T-helper 1 cell (primary cell): ENCODE measurements at regions not wholly inside any gene's neighbourhood (a gene's known extent, or its start where the extent isn't known, plus 50 kb on each side); places are given as distances from the start of the nearest gene placed in this dataset.

Experiments
- DNase-seq, 5 donors: peaks; one replicate each; pipeline ENCODE4 v3.0.0-alpha.2; 2012 to 2020

GRCh38 chr2:156083763-156084493, 248.6 kb downstream of the NR4A2 start:
- DNase-seq, result no peak

GRCh38 chr2:156079845-156080244, 252.7 kb downstream of the NR4A2 start:
- DNase-seq, result no peak

- no peak for DNase-seq
Measured at GRCh38 chr2:156077041-156077742, 255.3 kb downstream of the NR4A2 start.

GRCh38 chr2:156065912-156066311, 266.6 kb downstream of the NR4A2 start:
- DNase-seq, result no peak

- DNase-seq, result no peak
Measured at GRCh38 chr2:156064540-156064939, 268.0 kb downstream of the NR4A2 start.

- no peak for DNase-seq
Measured at GRCh38 chr2:156057647-156058046, 274.9 kb downstream of the NR4A2 start.

GRCh38 chr2:156054983-156055382, 277.5 kb downstream of the NR4A2 start:
- no peak for DNase-seq

- no peak for DNase-seq
Measured at GRCh38 chr2:156046900-156047299, 285.6 kb downstream of the NR4A2 start.

- no peak for DNase-seq
Measured at GRCh38 chr2:156042895-156043294, 289.6 kb downstream of the NR4A2 start.

GRCh38 chr2:156038021-156038420, 294.5 kb downstream of the NR4A2 start:
- DNase-seq, result no peak

- DNase-seq, result no peak
Measured at GRCh38 chr2:156037482-156037881, 295.0 kb downstream of the NR4A2 start.

GRCh38 chr2:156031121-156031520, 301.4 kb downstream of the NR4A2 start:
- DNase-seq, result no peak

- DNase-seq, result no peak
Measured at GRCh38 chr2:156023229-156023869, 309.2 kb downstream of the NR4A2 start.

- no peak for DNase-seq
Measured at GRCh38 chr2:156021146-156022040, 311.1 kb downstream of the NR4A2 start.

GRCh38 chr2:156019341-156019740, 313.2 kb downstream of the NR4A2 start:
- DNase-seq, result no peak

- no peak for DNase-seq
Measured at GRCh38 chr2:156017341-156017885, 315.1 kb downstream of the NR4A2 start.

GRCh38 chr2:156009293-156009692, 323.2 kb downstream of the NR4A2 start:
- no peak for DNase-seq

- DNase-seq, result no peak
Measured at GRCh38 chr2:156006721-156007618, 325.6 kb downstream of the NR4A2 start.

- no peak for DNase-seq
Measured at GRCh38 chr2:156005999-156006712, 326.4 kb downstream of the NR4A2 start.

GRCh38 chr2:156005531-156005930, 327.0 kb downstream of the NR4A2 start:
- DNase-seq, result no peak

- no peak for DNase-seq
Measured at GRCh38 chr2:156004459-156004858, 328.1 kb downstream of the NR4A2 start.
